ENCODE measurements at regions not wholly inside any gene's neighbourhood (a gene's known extent, or its start where the extent isn't known, plus 50 kb on each side); places are given as distances from the start of the nearest gene placed in this dataset.

DNA sequence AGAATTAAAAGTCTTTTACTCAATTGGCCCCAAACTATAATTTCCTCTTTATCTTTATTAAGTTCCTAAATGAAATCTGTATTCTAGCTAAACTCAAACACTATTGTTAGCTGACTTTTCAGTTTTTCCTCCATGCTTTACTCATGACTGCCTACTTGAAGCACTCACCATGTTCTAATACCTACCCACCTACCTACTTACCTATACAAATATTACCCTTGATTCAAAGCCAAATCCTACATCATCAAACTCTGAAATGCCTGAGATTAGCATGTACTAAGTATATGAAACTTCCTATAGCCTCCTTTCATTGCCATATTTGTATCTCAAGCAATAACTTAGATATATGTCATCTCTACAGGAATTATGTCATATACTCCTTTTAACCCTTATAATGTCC is 259.7 kb downstream of the HDGFL1 start:
- TF ChIP-seq, protein P1, sequence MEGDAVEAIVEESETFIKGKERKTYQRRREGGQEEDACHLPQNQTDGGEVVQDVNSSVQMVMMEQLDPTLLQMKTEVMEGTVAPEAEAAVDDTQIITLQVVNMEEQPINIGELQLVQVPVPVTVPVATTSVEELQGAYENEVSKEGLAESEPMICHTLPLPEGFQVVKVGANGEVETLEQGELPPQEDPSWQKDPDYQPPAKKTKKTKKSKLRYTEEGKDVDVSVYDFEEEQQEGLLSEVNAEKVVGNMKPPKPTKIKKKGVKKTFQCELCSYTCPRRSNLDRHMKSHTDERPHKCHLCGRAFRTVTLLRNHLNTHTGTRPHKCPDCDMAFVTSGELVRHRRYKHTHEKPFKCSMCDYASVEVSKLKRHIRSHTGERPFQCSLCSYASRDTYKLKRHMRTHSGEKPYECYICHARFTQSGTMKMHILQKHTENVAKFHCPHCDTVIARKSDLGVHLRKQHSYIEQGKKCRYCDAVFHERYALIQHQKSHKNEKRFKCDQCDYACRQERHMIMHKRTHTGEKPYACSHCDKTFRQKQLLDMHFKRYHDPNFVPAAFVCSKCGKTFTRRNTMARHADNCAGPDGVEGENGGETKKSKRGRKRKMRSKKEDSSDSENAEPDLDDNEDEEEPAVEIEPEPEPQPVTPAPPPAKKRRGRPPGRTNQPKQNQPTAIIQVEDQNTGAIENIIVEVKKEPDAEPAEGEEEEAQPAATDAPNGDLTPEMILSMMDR (IDR thresholded peaks at IDR 0.05): no peak
- no peak for TF ChIP-seq POLR2A (IDR thresholded peaks at IDR 0.05)

Measured in tibial nerve (tissue), 3 donors.